ENCODE measurements at regions not wholly inside any gene's neighbourhood (a gene's known extent, or its start where the extent isn't known, plus 50 kb on each side); places are given as distances from the start of the nearest gene placed in this dataset.

DNA sequence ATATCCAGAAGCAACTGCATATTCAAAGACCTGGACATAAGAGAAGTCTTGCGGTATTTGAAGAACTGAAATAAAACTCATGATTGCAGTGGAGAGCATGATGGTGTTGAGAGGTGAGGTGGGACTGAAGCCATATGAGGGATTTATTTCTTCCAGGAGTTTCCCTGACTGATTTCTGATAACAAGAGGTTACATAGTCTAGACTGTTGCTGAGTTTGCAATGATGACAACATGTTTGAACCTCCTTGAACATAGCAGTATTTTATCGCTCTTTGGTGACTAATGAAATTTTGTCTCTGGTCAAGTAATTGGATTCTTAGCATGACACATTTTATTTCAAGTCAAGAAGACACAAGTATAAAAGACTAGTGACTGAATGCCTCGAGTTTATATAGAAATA, 61.8 kb downstream of the ACTBL2 start:
- no peaks in the 10 kb centered on the region for H3K36me3 Mint-ChIP-seq (ENCODE audit: insufficient read depth, unreplicated experiment)
- peaks cover 14% of the 10 kb centered on the region for H3K4me1 Mint-ChIP-seq (ENCODE audit: low read depth, unreplicated experiment)
- DNase-seq: no peak
- TF ChIP-seq, protein P1, sequence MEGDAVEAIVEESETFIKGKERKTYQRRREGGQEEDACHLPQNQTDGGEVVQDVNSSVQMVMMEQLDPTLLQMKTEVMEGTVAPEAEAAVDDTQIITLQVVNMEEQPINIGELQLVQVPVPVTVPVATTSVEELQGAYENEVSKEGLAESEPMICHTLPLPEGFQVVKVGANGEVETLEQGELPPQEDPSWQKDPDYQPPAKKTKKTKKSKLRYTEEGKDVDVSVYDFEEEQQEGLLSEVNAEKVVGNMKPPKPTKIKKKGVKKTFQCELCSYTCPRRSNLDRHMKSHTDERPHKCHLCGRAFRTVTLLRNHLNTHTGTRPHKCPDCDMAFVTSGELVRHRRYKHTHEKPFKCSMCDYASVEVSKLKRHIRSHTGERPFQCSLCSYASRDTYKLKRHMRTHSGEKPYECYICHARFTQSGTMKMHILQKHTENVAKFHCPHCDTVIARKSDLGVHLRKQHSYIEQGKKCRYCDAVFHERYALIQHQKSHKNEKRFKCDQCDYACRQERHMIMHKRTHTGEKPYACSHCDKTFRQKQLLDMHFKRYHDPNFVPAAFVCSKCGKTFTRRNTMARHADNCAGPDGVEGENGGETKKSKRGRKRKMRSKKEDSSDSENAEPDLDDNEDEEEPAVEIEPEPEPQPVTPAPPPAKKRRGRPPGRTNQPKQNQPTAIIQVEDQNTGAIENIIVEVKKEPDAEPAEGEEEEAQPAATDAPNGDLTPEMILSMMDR (IDR thresholded peaks at IDR 0.05; ENCODE audit: insufficient read depth in 1 of 2, low read depth in 1 of 2, low read length in 1 of 2, severe bottlenecking in 1 of 2, unreplicated experiment in 1 of 2): no peak
- H3K36me3 ChIP-seq (ENCODE audit: control insufficient read depth, insufficient read depth, low read length): no peaks in the 10 kb centered on the region
- no peak overlapping the region for H3K27ac Mint-ChIP-seq (ENCODE audit: unreplicated experiment)
- H3K27me3 Mint-ChIP-seq (ENCODE audit: insufficient read depth, unreplicated experiment): no peaks in the 10 kb centered on the region
- H3K4me3 ChIP-seq (ENCODE audit: low read depth, low read length): no peak overlapping the region
- CTCF ChIA-PET: no interaction called here
- POLR2A ChIA-PET: no interaction called here
- no TSS peak for BruUV-seq (replicated peaks)
- H3K9me3 ChIP-seq: no peaks in the 10 kb centered on the region
- intact Hi-C loops (cut with micrococcal nuclease; ENCODE audit: unreplicated experiment): no loop called here
- H3K4me1 ChIP-seq: peaks cover 17% of the 10 kb centered on the region
- no peaks in the 10 kb centered on the region for H3K27me3 ChIP-seq (replicated peaks; ENCODE audit: control insufficient read depth, insufficient read depth, low read length)
- no peaks in the 10 kb centered on the region for H3K9me3 Mint-ChIP-seq (ENCODE audit: unreplicated experiment)
- H3K4me3 Mint-ChIP-seq (ENCODE audit: unreplicated experiment): no peak overlapping the region

DNA sequence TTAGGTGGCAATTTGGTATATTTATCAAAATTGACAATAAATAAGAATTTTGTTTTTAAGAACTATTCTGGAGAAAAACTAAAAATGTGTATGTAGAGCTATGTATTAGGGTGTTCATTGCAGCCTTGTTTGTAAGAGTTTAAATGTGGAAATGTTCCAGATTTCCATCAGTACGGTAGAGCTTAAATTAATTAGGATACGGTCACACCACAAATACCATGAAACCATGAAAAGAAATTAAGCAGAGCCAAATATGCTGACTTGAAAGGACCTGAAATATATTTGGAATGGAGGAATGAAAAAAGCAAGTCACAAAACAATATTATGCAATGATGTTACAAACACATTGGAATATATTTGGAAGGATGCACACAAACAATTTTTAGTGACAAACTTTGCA, 64.6 kb downstream of the ACTBL2 start:
- TF ChIP-seq, protein P1 (IDR thresholded peaks at IDR 0.05; ENCODE audit: insufficient read depth in 1 of 2, low read depth in 1 of 2, low read length in 1 of 2, severe bottlenecking in 1 of 2, unreplicated experiment in 1 of 2): no peak
- intact Hi-C loops (cut with micrococcal nuclease; ENCODE audit: unreplicated experiment): loop anchor here (2.0 kb wide), 1 partner anchor 79 kb away; no protein-coding TSS in a partner anchor
- Mint-ChIP-seq H3K27me3 (ENCODE audit: insufficient read depth, unreplicated experiment) (no peaks in the 10 kb centered on the region), H3K4me1 (ENCODE audit: low read depth, unreplicated experiment) (peaks cover 15% of the 10 kb centered on the region), H3K27ac (ENCODE audit: unreplicated experiment) (no peak overlapping the region), H3K9me3 (ENCODE audit: unreplicated experiment) (no peaks in the 10 kb centered on the region), H3K36me3 (ENCODE audit: insufficient read depth, unreplicated experiment) (no peaks in the 10 kb centered on the region), H3K4me3 (ENCODE audit: unreplicated experiment) (no peak overlapping the region)
- Histone ChIP-seq H3K4me1 (peaks cover 30% of the 10 kb centered on the region), H3K27me3 (replicated peaks; ENCODE audit: control insufficient read depth, insufficient read depth, low read length) (no peaks in the 10 kb centered on the region), H3K9me3 (no peaks in the 10 kb centered on the region), H3K4me3 (ENCODE audit: low read depth, low read length) (no peak overlapping the region), H3K36me3 (ENCODE audit: control insufficient read depth, insufficient read depth, low read length) (no peaks in the 10 kb centered on the region)
- CTCF ChIA-PET: no interaction called here
- POLR2A ChIA-PET: no interaction called here
- DNase-seq: no peak
- BruUV-seq (replicated peaks): no TSS peak

DNA sequence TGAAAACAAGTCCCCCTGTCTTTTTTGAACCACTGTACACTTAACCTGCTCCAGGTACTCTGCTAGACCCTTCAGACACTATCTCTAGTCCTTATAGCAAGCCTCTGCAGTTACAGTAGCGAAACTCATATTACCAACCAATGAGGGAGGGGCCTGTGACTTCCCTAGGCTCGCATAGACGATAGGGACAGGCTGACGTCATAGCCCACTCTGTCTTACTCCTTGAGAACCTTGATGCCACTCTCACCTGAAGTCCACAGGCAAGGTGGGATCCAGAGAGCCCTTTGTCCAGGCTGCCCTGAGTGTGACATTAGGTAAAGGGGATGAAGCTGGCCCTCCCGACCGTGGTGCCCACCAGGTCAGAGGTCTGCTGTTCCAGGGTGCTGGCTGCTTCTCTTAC, 65.3 kb downstream of the ACTBL2 start:
- H3K9me3 Mint-ChIP-seq (ENCODE audit: unreplicated experiment): no peaks in the 10 kb centered on the region
- H3K27me3 ChIP-seq (replicated peaks; ENCODE audit: control insufficient read depth, insufficient read depth, low read length): no peaks in the 10 kb centered on the region
- intact Hi-C loops (cut with micrococcal nuclease; ENCODE audit: unreplicated experiment): loop anchor here (2.0 kb wide), 1 partner anchor 79 kb away; no protein-coding TSS in a partner anchor
- H3K4me3 ChIP-seq (ENCODE audit: low read depth, low read length): no peak overlapping the region
- H3K36me3 ChIP-seq (ENCODE audit: control insufficient read depth, insufficient read depth, low read length): no peaks in the 10 kb centered on the region
- H3K4me1 ChIP-seq: peaks cover 30% of the 10 kb centered on the region
- H3K27me3 Mint-ChIP-seq (ENCODE audit: insufficient read depth, unreplicated experiment): no peaks in the 10 kb centered on the region
- no peak overlapping the region for H3K4me3 Mint-ChIP-seq (ENCODE audit: unreplicated experiment)
- BruUV-seq (replicated peaks): no TSS peak
- peak overlapping the region; percentile 81 for H3K27ac Mint-ChIP-seq (ENCODE audit: unreplicated experiment)
- CTCF ChIA-PET: no interaction called here
- H3K36me3 Mint-ChIP-seq (ENCODE audit: insufficient read depth, unreplicated experiment): no peaks in the 10 kb centered on the region
- H3K9me3 ChIP-seq: no peaks in the 10 kb centered on the region
- POLR2A ChIA-PET: no interaction called here
- TF ChIP-seq, protein P1 (IDR thresholded peaks at IDR 0.05; ENCODE audit: insufficient read depth in 1 of 2, low read depth in 1 of 2, low read length in 1 of 2, severe bottlenecking in 1 of 2, unreplicated experiment in 1 of 2): no peak
- no peak for DNase-seq
- H3K4me1 Mint-ChIP-seq (ENCODE audit: low read depth, unreplicated experiment): peaks cover 15% of the 10 kb centered on the region

Data from Caco-2 (cell line).